ENCODE measurements at regions not wholly inside any gene's neighbourhood (a gene's known extent, or its start where the extent isn't known, plus 50 kb on each side); places are given as distances from the start of the nearest gene placed in this dataset.

DNA sequence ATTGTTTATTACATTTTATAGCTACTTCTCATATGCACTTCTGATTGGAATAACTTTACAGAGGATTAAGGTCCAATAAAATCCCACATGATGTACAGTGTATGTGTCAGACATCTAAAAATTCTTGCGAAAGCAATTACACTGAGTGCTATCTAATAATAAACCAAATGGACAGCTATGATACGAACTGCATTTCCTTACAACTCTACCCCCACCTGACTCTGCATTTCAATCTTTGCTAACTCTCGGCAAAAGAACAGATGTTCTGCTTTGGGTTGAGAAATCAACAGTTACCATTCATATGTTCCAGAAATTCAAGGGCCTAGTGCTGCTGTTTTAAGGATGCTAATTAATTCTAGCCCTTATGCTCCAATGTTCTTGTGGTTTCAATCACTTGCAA is 287.9 kb upstream of the NOCT start:
- TF ChIP-seq CTCF (IDR thresholded peaks at IDR 0.05; ENCODE audit: low read depth, low read length, missing control alignments), result no peak
- no peak for DNase-seq (ENCODE audit: low read depth)
- no peak overlapping the region for H3K4me3 ChIP-seq (ENCODE audit: low read depth, low read length)

DNA sequence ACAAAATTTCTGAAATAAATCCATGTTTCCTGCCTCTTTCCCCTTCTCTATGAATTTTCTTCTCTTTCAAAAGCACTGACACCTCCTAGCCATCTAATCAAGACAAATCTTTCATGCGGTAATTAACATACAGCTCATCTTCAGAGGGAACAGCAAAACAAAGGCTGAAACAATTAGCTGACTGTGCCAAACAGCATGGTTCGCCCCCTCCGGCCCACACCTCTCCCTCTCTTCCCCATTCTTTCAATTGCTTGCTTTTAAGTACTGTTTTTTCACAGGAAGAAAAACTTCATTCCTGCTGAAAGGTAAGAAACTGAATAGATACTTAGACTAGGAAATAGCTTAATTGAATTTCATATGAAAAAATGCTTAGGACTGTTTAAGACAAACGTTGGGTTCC is 291.1 kb upstream of the NOCT start:
- no peak for TF ChIP-seq CTCF (IDR thresholded peaks at IDR 0.05; ENCODE audit: low read depth, low read length, missing control alignments)
- DNase-seq (ENCODE audit: low read depth), result no peak
- no peak overlapping the region for H3K4me3 ChIP-seq (ENCODE audit: low read depth, low read length)

GRCh38 chr4:138716559-138717335 is 298.8 kb upstream of the NOCT start:
- DNase-seq (ENCODE audit: low read depth), result no peak
- no peak for TF ChIP-seq CTCF (IDR thresholded peaks at IDR 0.05; ENCODE audit: low read depth, low read length, missing control alignments)
- no peak overlapping the region for H3K4me3 ChIP-seq (ENCODE audit: low read depth, low read length)

GRCh38 chr4:138710297-138710696 is 305.3 kb upstream of the NOCT start:
- DNase-seq (ENCODE audit: low read depth), result no peak
- H3K4me3 ChIP-seq (ENCODE audit: low read depth, low read length), result no peak overlapping the region
- TF ChIP-seq CTCF (IDR thresholded peaks at IDR 0.05; ENCODE audit: low read depth, low read length, missing control alignments), result no peak

DNA sequence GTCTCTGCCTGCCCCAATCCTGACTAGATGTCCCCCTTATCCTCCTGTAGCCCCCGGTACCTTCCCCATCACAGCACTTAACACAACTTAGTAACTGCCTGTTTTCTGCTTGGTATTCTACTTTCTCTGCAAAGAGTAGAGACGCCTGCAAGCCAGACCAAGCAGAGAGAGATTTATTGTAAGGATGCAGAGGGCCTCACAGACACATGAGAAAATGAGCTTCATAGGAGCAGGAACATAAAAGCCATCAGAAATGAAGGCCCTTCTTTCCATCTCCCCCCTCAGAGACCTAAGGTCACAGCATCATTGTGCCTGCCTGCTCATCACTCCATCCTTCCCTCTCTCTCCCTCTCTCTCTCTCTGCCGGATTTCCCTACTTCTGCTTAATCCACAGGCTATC is 305.7 kb upstream of the NOCT start:
- H3K4me3 ChIP-seq (ENCODE audit: low read depth, low read length), result no peak overlapping the region
- no peak for TF ChIP-seq CTCF (IDR thresholded peaks at IDR 0.05; ENCODE audit: low read depth, low read length, missing control alignments)
- DNase-seq (ENCODE audit: low read depth), result no peak

DNA sequence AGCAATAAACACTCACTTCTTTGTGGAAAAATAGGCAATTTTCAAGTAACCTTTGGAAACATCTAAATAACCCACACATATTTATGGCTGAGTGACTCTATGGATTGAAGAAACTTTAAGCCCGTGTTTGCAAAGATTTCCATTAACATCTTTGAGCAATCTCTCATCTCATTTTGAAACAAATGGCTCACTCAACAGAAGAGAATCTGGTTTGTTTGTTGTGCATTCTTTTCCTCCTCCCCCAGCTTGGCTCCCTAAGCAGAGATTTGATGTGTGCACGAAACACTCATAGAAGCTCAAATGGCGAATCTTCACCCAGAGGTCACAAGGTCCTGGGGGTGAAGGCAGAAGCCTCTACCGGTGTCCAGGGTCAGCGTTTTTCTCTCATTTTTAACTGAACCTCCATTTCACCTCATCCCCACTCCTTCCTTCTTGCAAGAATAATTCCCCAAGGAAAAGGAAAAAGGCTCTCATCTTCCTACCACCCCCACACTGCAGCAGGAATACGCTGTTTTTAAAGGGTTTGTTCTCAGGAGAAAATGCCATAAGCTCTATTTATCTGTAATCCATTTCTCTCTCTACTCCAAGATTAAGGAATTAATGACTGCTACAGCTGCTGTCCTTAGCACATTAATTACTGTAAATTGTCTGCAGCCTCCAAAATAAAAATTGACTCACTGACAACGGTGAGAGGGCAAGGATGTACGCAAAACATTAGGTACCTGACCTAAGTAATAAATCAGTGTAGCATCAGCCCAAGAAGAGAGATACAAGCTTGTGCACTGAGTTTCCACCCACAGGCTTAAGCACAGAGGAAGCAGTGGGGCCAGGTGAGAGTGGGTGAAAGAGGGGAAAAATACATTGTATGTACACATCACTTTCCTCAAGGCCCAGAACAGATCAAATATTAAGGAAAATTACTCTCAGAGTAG is 307.6 kb upstream of the NOCT start:
- no peak for TF ChIP-seq CTCF (IDR thresholded peaks at IDR 0.05; ENCODE audit: low read depth, low read length, missing control alignments)
- H3K4me3 ChIP-seq (ENCODE audit: low read depth, low read length), result no peak overlapping the region
- DNase-seq (ENCODE audit: low read depth), result no peak

Data from GM12864 (cell line).